ENCODE measurements at regions not wholly inside any gene's neighbourhood (a gene's known extent, or its start where the extent isn't known, plus 50 kb on each side); places are given as distances from the start of the nearest gene placed in this dataset.

GRCh38 chr9:105932276-105932675 is 237.9 kb downstream of the TMEM38B start:
- no peak for ATAC-seq
- TF ChIP-seq TSHZ2 (CRISPR knock-in tag; IDR thresholded peaks at IDR 0.05) (no peak), ZFP3 (CRISPR knock-in tag; IDR thresholded peaks at IDR 0.05) (no peak), PATZ1 (CRISPR knock-in tag; IDR thresholded peaks at IDR 0.05; ENCODE audit: borderline replicate concordance) (no peak), PPARA (CRISPR knock-in tag; IDR thresholded peaks at IDR 0.05; ENCODE audit: borderline replicate concordance) (no peak), TCF4 (CRISPR knock-in tag; IDR thresholded peaks at IDR 0.05; ENCODE audit: borderline replicate concordance) (no peak), CSRNP3 (CRISPR knock-in tag; IDR thresholded peaks at IDR 0.05) (no peak), RARB (CRISPR knock-in tag; IDR thresholded peaks at IDR 0.05) (no peak), BACH2 (CRISPR knock-in tag; IDR thresholded peaks at IDR 0.05; ENCODE audit: borderline replicate concordance) (no peak)

GRCh38 chr9:105950448-105950847 is 256.1 kb downstream of the TMEM38B start:
- ATAC-seq, result no peak
- TF ChIP-seq ZFP30 (CRISPR knock-in tag; IDR thresholded peaks at IDR 0.05) (no peak), TCF4 (CRISPR knock-in tag; IDR thresholded peaks at IDR 0.05; ENCODE audit: borderline replicate concordance) (no peak), TSHZ2 (CRISPR knock-in tag; IDR thresholded peaks at IDR 0.05) (no peak), ZNF70 (CRISPR knock-in tag; IDR thresholded peaks at IDR 0.05) (no peak), POU6F1 (CRISPR knock-in tag; IDR thresholded peaks at IDR 0.05; ENCODE audit: borderline replicate concordance, low read depth) (no peak), TOX (CRISPR knock-in tag; IDR thresholded peaks at IDR 0.05; ENCODE audit: borderline replicate concordance) (no peak), CSRNP3 (CRISPR knock-in tag; IDR thresholded peaks at IDR 0.05) (no peak)

GRCh38 chr9:105950894-105951293 is 256.6 kb downstream of the TMEM38B start:
- TF ChIP-seq TCF4 (CRISPR knock-in tag; IDR thresholded peaks at IDR 0.05; ENCODE audit: borderline replicate concordance) (no peak), ESRRG (CRISPR knock-in tag; IDR thresholded peaks at IDR 0.05) (no peak), PPARA (CRISPR knock-in tag; IDR thresholded peaks at IDR 0.05; ENCODE audit: borderline replicate concordance) (no peak), BACH2 (CRISPR knock-in tag; IDR thresholded peaks at IDR 0.05; ENCODE audit: borderline replicate concordance) (no peak), ZNF8 (CRISPR knock-in tag; IDR thresholded peaks at IDR 0.05) (no peak), ZFP30 (CRISPR knock-in tag; IDR thresholded peaks at IDR 0.05) (no peak), OSR1 (CRISPR knock-in tag; IDR thresholded peaks at IDR 0.05) (no peak), CSRNP3 (CRISPR knock-in tag; IDR thresholded peaks at IDR 0.05) (no peak), ZNF70 (CRISPR knock-in tag; IDR thresholded peaks at IDR 0.05) (no peak), CSDC2 (CRISPR knock-in tag; IDR thresholded peaks at IDR 0.05) (no peak), TOX (CRISPR knock-in tag; IDR thresholded peaks at IDR 0.05; ENCODE audit: borderline replicate concordance) (no peak), CREB5 (CRISPR knock-in tag; IDR thresholded peaks at IDR 0.05; ENCODE audit: low read depth) (no peak), GLIS3 (CRISPR knock-in tag; IDR thresholded peaks at IDR 0.05) (no peak), ISL1 (CRISPR knock-in tag; IDR thresholded peaks at IDR 0.05) (no peak), POU6F1 (CRISPR knock-in tag; IDR thresholded peaks at IDR 0.05; ENCODE audit: borderline replicate concordance, low read depth) (no peak)
- no peak for ATAC-seq
